ENCODE measurements at regions not wholly inside any gene's neighbourhood (a gene's known extent, or its start where the extent isn't known, plus 50 kb on each side); places are given as distances from the start of the nearest gene placed in this dataset.

GRCh38 chr2:14978845-14979244 is 346.3 kb downstream of the LRATD1 start:
- TF ChIP-seq EZH2phosphoT487 (IDR thresholded peaks at IDR 0.05; ENCODE audit: borderline replicate concordance, low read length) (no peak), CTCF (conservative IDR thresholded peaks at IDR 0.05; ENCODE audit: low read depth, low read length) (no peak), EZH2 (IDR thresholded peaks at IDR 0.05; ENCODE audit: low read length, unreplicated experiment) (no peak)

Measured in PC-3 (cell line).